ENCODE measurements at regions not wholly inside any gene's neighbourhood (a gene's known extent, or its start where the extent isn't known, plus 50 kb on each side); places are given as distances from the start of the nearest gene placed in this dataset.

GRCh38 chr7:65225422-65226006 lies 148.1 kb upstream of the ZNF92 start:
- TF ChIP-seq POLR2AphosphoS5 (IDR thresholded peaks at IDR 0.05) = no peak
- no peak for TF ChIP-seq CTCF (IDR thresholded peaks at IDR 0.05)
- no peak for TF ChIP-seq POLR2A (IDR thresholded peaks at IDR 0.05)

All from gastroesophageal sphincter (tissue), 3 donors.